Fibroblast of the aortic adventitia (primary cell): ENCODE measurements at regions not wholly inside any gene's neighbourhood (a gene's known extent, or its start where the extent isn't known, plus 50 kb on each side); places are given as distances from the start of the nearest gene placed in this dataset.
"Not testable (repeated sequence)": the region's sequence is repeated elsewhere in the genome, so short reads cannot be mapped to it uniquely, and the experiment has no call there.

Experiments used
- DNase-seq: peaks from one replicate; pipeline ENCODE4 v3.0.0-alpha.2; 2010; ENCODE audit warnings: low read depth
- H3K4me3 ChIP-seq: 2 replicates; pipeline ENCODE4 v1.5.1; 2011; ENCODE audit warnings: low read depth, mild to moderate bottlenecking, control low read depth, low read length, moderate library complexity
- TF ChIP-seq, protein P1 (sequence below): IDR thresholded peaks from 2 replicates; pipeline ENCODE4 v1.5.1; 2011; ENCODE audit warnings: mild to moderate bottlenecking, low read length, control low read depth, inconsistent platforms; ENCODE audit not compliant: insufficient read depth

DNA sequence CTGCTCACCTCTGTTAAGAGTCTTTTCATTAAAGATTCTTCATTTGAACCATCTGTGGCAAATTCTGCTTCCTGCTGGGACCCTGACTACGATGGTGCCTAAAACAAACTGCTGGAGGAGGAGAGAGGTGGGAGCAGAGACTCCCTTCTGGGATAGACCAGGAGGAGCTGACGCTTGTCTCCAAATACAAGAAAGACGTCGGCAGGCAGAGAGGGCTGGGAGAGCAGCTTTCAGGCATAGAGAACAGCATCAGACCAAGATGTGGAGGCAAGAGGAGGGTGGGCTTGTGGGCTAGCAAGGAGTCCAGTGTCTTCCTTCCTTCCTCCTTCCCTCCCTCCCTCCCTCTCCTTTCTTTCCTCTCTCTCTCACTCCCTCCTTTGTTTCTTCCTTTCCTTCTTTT is 358.6 kb downstream of the VRK1 start:
- TF ChIP-seq, protein P1, sequence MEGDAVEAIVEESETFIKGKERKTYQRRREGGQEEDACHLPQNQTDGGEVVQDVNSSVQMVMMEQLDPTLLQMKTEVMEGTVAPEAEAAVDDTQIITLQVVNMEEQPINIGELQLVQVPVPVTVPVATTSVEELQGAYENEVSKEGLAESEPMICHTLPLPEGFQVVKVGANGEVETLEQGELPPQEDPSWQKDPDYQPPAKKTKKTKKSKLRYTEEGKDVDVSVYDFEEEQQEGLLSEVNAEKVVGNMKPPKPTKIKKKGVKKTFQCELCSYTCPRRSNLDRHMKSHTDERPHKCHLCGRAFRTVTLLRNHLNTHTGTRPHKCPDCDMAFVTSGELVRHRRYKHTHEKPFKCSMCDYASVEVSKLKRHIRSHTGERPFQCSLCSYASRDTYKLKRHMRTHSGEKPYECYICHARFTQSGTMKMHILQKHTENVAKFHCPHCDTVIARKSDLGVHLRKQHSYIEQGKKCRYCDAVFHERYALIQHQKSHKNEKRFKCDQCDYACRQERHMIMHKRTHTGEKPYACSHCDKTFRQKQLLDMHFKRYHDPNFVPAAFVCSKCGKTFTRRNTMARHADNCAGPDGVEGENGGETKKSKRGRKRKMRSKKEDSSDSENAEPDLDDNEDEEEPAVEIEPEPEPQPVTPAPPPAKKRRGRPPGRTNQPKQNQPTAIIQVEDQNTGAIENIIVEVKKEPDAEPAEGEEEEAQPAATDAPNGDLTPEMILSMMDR: no peak
- no peak overlapping the region for H3K4me3 ChIP-seq
- no peak for DNase-seq

DNA sequence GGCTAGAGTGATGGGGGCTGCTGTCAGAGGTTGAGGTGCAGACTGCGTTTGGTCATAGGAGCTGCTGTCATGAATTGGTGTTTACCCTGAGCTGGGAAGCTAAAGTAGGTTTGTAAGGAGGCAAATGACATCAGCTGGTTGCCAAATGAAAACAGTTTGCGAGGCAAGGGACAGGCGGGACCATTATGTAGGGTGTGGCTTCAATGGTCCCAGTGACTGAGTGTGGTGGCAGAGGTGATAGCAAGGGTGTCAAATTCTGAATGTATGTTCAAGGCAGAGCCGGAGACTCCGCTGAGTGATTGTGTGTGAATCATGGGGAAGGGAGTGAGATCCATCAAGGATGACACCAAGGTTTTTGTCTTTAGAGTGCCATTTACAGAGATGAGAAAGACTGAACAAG is 359.5 kb downstream of the VRK1 start:
- H3K4me3 ChIP-seq: no peak overlapping the region
- no peak for DNase-seq
- TF ChIP-seq, protein P1: no peak

DNA sequence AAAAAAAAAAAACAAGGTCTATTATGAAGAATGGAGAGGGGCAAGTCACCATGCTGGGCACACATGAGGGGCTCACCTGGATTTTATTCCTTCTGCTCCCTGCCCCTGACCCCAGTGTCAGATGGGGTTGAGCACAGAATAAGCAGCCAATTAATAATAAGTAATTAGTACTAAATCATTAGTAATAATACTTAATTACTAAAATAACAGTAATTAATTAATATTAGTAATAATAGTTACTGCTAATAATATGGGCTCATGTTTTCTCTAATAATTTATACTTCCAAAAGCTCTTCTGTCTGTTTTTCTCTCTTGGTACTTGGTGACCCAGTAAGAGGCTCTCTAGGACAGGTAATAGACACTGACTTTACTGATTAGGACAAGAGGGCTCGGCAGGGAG is 360.9 kb downstream of the VRK1 start:
- no peak for DNase-seq
- TF ChIP-seq, protein P1: no peak
- no peak overlapping the region for H3K4me3 ChIP-seq

DNA sequence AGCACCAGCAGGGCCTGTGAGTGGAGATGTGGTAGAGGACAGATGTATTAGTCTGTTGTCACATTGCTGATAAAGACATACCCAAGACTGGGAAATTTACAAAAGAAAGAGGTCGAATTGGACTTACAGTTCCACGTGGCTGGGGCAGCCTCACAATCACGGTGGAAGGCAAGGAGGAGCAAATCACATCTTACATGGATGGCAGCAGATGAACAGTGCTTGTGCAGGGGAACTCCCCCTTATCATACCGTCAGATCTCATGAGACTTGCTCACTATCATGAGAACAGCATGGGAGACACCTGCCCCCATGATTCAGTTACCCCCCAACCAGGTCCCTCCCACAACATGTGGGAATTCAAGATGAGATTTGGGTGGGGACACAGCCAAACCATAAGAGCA is 361.9 kb downstream of the VRK1 start:
- TF ChIP-seq, protein P1: no peak
- DNase-seq: no peak

DNA sequence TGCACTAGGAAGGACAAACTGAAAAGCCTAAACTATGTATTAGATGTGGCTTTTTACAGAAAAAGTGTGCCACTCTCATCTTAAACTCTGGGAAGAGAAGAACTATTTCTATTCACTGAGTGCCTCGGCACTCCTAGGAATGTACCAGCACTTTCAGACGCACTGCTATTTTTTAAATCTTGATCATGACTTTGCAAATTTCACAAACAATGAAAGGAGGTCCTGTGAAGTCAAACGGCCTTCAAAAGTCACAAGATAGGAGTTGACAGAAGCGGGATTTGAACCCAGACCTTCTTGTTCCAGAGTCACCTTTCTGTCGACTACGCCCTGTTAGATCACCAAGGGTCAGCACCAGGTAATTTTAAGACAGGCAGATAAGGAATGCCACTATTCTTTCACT is 365.4 kb downstream of the VRK1 start:
- TF ChIP-seq, protein P1: no peak
- no peak for DNase-seq
- no peak overlapping the region for H3K4me3 ChIP-seq

More for the DNA sequence above, 361.9 kb downstream of the VRK1 start:
- no peak overlapping the region for H3K4me3 ChIP-seq

DNA sequence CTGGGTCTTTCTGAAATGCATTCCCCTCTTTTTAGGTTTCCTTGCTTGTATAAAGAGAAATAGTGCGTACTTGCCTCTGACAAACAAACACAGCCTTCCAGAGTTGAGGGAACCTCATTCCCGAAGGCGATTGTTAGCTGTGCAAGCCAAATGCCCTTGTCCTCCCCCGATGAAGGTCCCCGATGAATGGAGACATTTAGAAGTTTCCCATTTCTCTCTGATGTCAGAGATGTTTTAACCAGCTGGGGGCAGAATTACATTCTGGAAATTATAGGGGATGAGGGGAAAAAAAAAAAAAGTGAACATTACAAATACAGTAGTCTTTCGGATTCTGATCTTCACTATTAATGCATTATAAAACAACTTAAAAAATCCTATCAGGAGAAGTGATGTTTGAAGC is 366.8 kb downstream of the VRK1 start:
- TF ChIP-seq, protein P1: no peak
- DNase-seq: no peak
- H3K4me3 ChIP-seq: no peak overlapping the region

DNA sequence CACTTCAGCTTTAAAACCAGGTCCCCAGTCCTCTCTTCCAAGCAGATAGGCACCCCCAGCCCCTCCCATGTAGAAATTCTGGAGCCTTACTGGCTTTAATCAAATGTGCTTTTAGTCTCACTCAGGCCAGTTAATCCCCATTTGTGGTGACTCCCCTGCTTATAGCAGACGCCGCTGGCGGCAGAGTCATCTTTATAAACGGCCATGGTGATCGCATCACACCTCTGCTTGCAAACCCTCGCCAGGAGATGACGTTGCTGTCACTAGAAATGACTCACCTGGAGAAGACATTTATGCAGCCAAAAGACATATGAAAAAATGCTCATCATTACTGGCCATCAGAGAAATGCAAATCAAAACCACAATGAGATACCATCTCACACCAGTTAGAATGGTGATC is 369.3 kb downstream of the VRK1 start:
- DNase-seq: no peak
- no peak overlapping the region for H3K4me3 ChIP-seq
- TF ChIP-seq, protein P1: no peak

DNA sequence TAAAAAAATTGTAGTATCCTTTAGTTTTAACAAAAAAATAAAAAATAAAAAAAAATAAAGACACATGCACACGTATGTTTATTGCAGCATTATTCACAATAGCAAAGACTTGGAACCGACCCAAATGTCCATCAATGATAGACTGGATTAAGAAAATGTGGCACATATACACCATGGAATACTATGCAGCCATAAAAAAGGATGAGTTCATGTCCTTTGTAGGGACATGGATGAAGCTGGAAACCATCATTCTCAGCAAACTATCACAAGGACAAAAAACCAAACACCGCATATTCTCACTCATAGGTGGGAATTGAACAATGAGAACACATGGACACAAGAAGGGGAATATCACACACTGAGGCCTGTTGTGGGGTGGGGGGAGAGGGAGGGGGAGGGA is 370.4 kb downstream of the VRK1 start:
- DNase-seq, H3K4me3 ChIP-seq: not testable (repeated sequence)
